GM19328 (cell line): ENCODE measurements at regions not wholly inside any gene's neighbourhood (a gene's known extent, or its start where the extent isn't known, plus 50 kb on each side); places are given as distances from the start of the nearest gene placed in this dataset.
"Not testable (repeated sequence)": the region's sequence is repeated elsewhere in the genome, so short reads cannot be mapped to it uniquely, and the experiment has no call there.

Source experiments
- ATAC-seq: cut with Tn5 transposase; IDR thresholded peaks from one replicate; pipeline ENCODE4 v1.9.1; 2021; ENCODE audit warnings: mild to moderate bottlenecking, moderate library complexity; ENCODE audit not compliant: unreplicated experiment

DNA sequence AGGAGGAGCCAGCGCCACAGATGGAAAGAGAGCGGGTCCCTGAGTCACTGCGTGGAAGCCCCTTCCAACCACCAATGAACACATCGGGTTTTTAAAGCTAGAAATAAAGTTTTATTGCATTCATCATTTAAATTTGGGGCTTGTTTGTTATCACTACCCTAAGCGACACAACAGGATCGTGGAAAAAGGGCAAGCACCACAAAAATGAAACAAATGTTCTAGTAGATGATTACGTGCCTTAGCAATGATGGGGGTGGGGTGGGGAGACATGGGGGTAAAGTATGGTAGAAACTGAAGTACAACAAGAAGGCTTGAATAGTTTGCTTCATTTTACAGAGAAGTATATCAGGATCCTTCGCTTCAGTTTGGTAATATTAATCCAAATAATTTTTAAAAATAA, 221.6 kb upstream of the ATP10A start:
- no peak for ATAC-seq

DNA sequence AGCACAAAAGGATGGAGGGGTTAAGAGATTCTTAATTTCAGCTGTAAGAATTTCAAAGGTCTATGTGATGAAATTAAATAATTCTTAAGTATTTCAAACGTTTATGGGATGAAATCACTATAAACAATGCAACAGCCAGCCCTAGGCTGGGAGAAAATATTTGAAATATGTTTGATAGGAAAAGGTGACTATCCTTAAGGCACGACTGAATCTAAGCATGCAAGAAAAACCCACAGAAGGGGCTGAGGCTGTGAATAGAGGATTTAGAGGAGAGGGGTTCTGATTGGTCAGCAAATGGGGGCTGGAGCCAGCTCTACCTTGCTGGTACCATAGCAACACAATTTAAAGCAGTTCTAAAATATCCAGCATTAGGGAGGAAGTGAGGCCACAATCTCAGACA, 220.8 kb upstream of the ATP10A start:
- no peak for ATAC-seq

DNA sequence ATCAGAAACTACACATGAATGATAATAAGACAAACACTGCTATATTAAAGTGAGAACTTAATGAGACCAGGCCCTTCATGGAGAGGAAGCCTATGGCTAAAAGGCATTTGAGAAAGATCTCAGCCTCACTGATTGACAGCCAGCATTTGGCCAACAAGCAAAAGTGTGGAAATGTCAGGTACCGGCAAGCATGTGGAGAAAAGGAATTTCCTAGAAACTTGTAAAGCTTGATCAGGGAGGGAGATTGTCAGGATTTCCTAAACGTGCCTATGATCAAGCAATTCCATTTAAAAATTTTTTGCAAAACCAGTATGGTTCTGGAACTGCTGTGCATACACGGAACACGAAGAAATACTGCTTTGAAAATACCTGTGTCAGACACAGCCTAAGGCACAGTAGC, 220.3 kb upstream of the ATP10A start:
- no peak for ATAC-seq

DNA sequence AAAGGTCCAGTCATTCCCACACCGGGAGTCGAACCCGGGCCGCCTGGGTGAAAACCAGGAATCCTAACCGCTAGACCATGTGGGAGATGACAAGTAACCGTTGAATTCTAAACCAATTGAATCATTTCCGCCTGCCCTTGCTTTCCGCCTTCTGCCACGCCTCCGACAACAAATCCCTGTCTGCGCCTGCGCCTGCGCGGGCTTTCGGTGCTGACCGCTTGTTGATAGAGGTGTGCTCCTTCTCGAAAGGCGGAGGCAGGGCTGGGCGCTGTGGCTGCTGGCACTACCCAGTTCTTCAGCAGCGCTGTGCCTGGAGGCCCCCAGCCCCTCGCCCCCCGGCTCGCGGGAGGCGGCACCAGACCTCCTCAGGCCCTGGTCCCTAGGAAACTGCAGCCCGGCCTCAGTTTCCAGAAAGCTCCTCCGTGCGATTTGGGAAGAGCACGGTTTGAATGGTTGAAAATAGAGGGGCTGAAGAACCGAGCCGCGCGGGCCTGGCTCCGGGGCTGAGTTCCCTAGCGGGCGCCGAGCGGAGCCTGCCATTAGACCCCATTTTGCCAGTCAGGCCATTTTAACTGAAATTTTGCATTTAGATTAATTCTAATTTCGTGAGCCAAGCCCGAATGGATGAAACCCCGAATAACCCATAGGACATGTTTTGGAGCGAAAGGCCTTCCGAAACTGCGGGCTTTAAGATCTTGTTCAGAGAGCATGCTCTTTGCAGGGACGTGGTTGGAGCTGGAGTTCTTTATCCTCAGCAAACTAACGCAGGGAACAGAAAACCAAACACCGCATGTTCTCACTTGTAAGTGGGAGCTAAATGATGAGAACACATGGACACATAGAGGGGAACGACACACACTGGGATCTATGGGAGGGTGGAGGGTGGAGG, 219.3 kb upstream of the ATP10A start:
- ATAC-seq, result peak; percentile 90

DNA sequence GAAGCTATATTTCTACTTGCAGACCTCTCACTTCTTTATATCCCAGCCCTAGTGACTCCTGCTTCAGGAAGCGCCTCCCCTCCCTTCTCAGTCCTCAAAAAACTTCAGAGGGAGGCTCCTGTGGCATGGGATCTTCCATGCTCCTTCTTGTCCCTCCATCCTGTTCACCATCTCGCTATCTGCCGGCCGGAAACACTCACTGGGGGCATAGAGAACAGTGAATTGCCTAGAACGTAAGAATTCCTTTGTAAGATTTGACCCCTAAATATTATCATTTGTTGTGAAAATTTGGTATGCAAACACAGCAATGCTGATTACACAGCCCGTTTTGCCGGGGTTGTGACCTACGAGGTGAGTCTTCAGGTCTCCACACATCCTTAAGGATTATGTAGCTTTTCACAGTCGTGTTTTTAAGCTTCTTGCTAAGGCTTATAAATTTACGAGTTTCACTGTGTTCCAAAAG, 218.7 kb upstream of the ATP10A start:
- no peak for ATAC-seq

DNA sequence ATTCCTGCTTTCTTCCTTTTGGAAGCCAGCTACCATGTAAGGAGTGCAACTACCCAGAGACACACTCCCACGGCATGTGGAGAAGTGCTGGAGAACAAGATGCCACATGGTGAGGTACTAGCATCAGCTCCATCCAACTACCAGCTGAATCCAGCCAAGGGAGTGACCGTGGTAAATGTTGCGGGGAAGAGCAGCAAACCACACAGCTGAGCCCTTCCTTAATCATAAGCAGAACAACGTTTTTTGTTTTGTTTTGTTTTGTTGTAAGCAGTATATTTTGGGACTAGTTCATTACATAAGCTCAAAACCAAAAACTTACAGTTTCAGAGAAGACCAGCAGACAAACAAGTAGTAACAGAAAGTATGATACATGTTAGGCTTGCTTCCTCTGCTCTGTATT, 212.6 kb upstream of the ATP10A start:
- ATAC-seq, result no peak

DNA sequence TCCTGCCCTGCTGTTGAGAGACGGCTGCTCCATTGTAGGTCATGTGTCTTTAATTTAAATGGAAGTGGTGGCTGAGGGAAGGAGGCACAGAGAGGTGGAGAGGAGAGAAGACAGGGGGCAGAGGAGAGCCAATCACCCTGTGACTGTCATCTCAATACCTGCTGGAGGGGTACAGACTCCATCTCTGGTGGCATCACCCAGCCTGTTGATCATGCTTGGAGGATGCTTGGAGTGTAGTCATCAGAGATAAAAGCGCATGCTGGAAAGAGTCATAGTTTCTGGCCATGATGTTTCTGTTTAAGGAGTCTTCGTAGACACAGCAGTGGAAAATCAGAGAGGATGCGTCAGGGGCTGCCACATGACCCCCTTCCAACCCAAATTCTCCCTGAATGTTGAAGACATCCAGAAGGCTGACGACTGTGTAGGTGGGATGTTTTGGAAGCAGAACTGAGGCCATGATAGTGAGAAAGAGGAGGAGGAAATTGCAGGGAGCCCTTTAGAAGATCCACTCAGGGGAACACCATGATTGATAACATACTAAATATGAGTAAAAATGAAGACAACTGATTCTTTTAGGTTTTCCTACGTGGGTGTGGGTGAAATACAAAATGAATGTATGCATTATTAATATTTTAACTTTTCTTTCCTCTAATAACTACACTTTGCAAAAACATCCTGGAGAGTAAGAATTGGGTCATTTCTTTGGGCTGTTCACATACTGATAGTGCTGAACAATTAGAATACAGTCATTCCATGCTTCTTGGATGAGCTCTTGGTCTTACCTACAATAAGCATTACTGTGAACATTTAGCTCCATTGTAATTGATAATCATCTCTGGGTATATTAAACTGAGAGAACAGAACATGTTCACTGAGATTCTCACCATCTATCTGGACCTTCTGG, 210.6 kb upstream of the ATP10A start:
- ATAC-seq, result no peak

DNA sequence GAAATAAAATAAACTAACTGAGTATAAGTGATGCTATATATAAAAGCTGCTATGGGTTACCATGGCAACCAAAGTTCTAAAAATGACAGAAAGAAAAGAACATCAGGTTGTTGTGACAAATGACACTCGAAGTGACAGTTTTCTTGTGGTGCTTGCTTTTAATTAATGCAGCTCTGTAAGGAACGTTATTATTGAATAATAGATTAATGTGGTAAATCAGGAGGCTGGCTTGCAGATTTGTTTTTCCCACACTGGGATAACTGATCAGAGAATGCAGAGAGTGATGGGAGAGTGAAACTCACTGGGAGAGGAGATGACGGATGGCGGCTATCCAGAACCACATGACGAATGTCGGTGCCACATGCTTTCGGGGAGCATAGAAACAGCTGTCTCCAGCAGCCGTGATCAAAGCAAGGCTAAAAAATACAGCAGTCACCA, 207.0 kb upstream of the ATP10A start:
- no peak for ATAC-seq

DNA sequence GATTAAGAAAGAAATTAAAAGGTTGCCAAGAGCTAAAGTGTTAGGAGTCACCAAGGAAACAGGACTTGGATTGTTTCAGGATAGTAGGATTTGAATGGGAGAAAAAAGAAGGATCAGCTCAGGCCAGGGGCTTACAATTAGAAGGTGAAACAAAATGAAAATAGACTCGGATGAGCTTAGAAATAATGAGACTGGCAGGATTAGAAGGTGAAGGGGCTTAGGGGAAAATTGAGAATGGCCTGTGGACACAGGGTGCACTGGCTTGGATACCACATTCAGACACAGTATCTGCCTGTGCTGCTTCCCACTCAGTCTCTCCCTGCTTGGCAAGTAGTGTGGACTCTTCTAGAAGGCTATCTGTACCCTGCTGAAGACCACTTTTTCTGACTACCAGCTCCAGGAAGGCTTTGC, 206.1 kb upstream of the ATP10A start:
- ATAC-seq, result no peak

DNA sequence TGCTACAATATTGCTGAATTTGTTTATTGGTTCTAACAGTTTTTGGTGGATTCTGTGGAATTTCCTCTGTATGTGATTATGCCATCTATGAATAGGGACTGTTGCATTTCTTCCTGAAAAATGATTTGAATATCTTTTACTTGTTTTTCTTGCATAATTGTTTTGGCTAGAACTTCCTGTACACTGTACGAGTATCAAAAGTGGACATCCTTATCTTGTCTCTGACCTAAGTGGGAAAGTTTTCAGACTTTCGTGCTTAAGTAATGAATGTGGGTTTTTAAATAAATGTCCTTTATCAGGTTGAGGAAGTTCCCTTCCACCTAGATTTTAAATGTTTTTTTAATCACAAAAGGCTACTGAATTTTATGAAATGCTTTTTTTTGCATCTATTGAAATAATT, 203.8 kb upstream of the ATP10A start:
- no peak for ATAC-seq

DNA sequence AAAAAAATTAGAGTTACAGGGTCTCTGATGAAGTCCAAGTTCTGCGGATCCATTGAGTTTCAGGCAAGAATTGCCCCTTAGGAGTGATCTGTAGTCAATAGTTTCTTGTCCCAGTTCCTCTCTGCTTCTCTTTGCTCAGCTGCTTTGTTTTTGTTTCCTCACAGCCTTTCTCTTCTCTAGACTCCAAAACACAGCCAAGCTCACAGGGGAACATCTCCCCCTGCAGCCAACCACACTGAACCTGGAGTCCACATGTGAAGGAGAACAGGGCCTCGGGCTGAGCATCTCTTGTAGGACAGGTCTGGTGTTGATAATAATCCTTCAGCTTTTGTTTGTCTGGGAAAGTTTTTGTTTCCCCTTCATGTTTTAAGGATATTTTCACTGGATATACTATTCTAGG, 202.6 kb upstream of the ATP10A start:
- no peak for ATAC-seq

DNA sequence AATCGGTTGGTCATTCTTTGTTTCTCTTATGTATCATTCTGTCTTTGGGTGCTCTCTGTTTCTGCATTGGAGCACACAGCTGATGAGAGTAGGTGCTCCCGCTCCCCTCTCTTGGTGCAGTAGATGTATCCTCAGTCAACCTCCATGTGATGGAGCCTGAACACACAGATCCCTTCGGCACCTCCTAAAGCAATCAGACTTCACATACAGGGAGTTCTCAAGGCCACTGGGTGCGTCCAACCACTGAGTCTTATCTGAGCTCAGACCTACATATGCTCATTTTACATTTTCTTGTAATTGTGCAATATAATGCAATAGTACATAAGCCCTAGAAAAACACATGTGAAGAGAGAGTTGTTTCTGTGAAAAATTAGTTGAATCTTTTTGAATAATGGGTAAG, 198.1 kb upstream of the ATP10A start:
- ATAC-seq, result no peak

DNA sequence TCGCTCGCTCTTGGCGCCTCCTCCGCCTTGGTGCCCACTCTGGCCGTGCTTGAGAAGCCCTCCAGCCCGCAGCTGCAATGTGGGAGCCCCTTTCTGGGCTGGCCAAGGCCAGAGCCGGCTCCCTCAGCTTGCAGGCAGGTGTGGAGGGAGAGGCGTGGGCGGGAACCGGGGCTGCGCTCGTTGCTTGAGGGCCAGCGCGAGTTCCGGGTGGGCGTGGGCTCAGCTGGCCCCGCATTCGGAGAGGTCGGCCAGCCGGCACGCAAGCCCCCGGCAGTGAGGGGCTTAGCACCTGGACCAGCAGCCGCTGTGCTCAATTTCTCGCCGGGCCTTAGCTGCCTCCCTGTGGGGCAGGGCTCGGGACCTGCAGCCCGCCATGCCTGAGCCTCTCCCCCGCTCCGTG, 193.6 kb upstream of the ATP10A start:
- ATAC-seq, result not testable (repeated sequence)

DNA sequence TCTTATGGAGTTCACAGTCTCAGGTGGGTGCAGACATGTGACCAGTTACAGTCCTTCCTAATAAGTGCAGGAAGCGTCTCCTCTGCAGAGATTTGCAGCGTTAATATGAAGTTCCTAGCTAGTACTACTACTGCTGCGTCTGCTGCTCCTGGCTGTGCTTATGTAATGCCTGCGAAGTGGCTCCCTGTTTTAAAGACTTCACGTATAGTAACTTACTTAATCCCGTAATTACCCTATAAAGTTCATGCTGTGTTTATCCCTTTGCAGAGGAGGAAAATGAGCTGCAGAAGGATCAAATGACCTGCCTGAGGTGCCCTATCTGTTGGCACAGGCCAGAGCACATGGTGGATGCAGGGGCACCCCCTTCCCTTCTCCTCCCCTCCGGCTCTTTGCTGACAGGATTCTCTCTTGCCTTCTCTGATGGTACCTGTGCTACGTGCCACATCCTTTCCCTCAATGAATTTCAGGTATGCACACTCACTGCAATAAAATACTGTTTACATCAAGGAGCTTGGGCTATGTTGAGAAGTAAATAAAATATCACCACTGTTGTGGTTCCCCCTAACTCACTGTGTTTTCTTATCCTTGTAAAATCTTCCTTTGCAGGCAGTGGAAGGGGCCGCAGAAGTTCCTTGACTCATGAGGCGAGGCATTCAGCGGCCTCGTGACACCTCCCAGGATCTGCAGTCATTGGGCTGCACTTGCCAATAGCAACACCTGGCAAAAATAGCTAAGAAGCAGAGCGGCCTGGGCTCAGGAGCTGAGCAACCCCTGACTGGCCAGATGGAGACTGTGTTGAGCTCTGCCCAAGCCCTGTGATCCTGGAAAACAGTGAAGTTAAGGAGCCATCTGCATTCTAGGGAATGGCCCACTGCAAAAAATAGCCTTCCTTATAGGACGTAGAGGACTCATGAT, 188.9 kb upstream of the ATP10A start:
- ATAC-seq, result no peak

DNA sequence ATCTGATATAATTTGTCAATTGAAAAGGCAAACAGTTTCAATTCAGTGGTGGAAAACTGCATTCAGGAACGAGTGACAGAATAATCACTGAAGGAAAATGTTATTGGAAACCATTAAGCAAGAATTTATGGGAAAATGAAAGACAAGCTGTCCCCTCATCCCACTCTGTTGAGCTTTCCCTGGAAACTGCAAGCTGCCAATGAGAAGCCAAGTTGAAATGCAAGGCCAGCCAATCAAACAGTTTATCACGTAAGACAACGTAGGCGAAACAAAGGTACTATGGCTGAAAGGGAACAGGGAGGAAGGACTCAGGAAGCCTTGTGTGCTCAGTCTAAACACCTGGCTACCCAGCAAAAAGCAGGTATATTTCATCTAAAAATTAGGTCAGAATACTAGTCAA, 187.9 kb upstream of the ATP10A start:
- no peak for ATAC-seq

DNA sequence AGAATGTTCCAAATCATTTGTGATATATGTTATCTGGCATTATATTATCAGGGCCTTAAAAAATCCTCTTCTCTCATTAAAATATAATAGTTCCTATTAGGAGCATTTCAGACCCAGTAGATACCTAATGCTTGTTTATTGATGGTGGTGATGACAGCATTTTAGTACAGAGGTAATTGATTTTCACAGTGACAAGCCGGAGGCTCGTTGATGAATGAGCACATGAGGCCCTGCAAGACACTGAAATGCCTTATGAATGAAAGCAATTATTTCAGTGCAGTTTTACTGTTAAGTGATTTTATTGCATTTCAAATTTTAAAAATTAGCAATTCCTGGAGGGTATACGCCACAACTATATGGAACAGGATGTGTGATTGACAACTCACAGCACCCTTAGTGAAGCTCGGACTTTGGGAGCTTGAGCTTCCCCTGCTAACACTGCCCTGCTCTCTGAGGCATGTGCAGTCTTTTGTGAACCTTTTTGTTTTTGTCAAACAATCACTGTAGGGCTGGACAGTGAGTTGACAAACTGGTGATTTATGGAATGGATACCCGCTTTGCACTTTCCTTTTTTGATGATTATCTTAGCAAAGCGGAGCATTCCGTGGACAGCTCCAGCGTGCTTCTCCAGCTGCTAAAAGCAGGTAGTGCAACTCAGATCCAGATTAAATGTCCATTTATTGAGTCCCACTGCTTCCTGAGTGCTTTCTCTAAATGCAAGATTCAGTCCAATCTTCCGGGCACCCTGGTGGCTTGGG, 187.0 kb upstream of the ATP10A start:
- ATAC-seq, result no peak

DNA sequence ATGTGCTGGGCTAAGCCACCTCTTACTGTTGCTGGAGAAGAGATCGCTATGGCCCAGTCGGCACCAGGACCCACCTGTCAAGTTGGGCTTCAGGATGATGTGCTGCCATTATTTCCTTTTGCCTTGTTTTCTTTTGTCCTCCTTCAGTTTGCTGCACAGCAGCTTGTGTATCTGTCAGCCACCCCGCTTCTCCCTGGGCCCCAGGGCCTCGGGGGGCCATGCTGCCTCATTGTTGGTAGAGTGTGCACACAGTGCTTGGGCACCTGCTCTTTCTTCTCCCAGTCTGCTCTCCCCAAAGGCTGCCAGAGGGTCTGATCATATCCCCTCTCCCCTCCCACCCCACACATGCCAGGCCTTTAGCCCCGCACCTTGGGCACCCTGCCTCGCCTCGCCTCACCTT, 185.5 kb upstream of the ATP10A start:
- ATAC-seq, result no peak

DNA sequence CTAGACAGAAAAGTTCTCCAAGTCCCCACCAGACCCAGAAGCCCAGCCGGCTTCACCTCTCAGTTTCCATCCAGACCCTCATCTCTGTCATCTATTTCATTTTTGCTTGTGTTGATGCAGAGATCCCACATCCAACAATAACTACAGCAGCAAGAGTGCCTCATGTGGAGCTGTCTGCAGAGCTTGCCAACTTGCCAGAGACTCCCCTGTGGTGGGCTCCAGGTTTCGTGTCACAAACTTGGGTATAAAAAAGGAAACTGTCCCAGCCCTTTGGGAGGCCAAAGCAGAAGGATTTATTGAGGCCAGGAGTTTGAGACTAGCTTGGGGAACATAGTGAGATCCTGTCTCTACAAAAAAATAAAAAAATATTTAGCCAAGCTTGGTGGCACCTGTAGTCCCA, 182.4 kb upstream of the ATP10A start:
- ATAC-seq, result no peak

DNA sequence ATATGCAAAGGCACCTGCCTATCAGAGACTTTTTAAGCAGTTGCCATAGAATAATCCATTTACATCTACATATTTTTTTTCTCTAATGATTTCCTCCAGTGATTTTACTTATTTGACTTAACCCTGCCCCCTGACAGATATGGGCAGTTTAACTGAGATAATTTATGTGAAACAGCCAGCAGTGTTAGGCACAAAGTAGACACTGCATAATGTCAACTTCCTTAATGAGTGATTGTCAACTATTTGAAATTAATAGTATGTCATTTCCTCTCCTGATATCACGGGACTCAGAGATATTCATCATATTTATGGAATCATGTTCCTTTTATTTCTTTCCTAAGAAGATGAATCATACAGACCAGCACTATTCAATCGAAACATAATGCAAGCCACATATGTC, 179.9 kb upstream of the ATP10A start:
- no peak for ATAC-seq

DNA sequence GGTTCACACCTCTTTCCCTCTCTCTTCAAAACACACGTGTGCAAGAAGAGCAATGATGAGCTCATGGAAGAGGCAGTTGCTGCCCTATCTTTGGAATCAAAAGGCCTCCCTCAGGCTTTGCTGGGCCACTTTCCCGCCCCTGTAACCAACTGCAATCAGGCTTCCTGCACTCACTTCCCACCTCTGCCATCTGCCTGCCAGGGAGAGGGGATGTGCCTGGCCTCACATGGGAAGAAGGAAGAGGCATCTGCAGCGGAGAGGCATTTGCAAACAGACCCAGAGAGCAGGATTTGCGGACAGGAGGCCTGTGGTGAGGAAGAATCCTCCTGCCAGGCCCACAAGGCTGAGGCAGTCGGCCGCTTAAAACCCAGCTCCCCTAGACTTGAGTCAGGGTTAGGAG, 175.6 kb upstream of the ATP10A start:
- no peak for ATAC-seq
